GOT3 (cell line): ENCODE measurements at regions not wholly inside any gene's neighbourhood (a gene's known extent, or its start where the extent isn't known, plus 50 kb on each side); places are given as distances from the start of the nearest gene placed in this dataset.

ENCODE experiments used
- DNase-seq: peaks from one replicate; lab custom pipeline; 2025; ENCODE audit warnings: mixed read lengths; lab: John Stamatoyannopoulos, UW

DNA sequence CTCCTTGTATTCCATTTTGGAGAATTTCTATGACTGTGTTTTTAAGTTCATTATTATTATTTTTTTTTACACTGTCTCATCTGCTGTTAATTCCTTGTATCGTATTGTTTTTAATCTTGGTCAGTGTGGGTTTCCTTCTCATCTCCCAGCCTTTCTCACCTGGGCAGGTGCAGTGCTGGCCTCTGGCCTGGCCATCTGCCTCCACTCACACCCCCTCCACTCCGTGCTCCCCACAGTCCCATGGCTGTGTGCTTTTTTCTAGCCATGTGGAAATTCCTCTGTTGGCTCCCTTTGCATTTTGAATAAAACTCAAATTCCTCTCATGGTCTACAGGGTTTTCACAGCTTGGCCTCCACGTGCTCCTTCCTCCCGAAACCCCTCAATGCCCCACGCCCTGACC is 50.3 kb upstream of the LINC01488 start:
- DNase-seq: no peak
